Ovary (tissue), 7 donors: ENCODE measurements at regions not wholly inside any gene's neighbourhood (a gene's known extent, or its start where the extent isn't known, plus 50 kb on each side); places are given as distances from the start of the nearest gene placed in this dataset.

Experiments
- DNase-seq, 5 donors: peaks; one replicate each; pipeline ENCODE4 v3.0.0-alpha.2; 2019 to 2020
- H3K27ac ChIP-seq, 2 donors: fragments of 200-600 bp; one replicate each; pipeline versions ENCODE4 v1.5.1 to v1.8.0; 2019 to 2022
- H3K27me3 ChIP-seq: fragments of 200-600 bp; one replicate; pipeline ENCODE4 v1.8.0; 2022
- H3K36me3 ChIP-seq: fragments of 200-600 bp; sonication (generic); one replicate; pipeline ENCODE4 v1.5.1; 2019
- H3K4me1 ChIP-seq: one replicate; pipeline ENCODE4 v1.8.1; 2013; ENCODE audit warnings: mild to moderate bottlenecking, moderate library complexity; ENCODE audit not compliant: insufficient read depth
- H3K4me3 ChIP-seq: fragments of 200-600 bp; sonication (generic); one replicate; pipeline ENCODE4 v1.5.1; 2017
- H3K9me3 ChIP-seq, 2 donors: fragments of 200-600 bp in 1 of 2; sonication (generic) in 1 of 2; one replicate each; pipeline versions ENCODE4 v1.5.1 to v1.8.1; 2013 to 2019; ENCODE audit warnings: mild to moderate bottlenecking in 1 of 2, moderate library complexity in 1 of 2
- EP300 ChIP-seq: sonication (generic); formaldehyde crosslinking; IDR thresholded peaks from one replicate; pipeline ENCODE4 v1.6.1; 2017; ENCODE audit warnings: antibody characterized with exemption
- POLR2A ChIP-seq: fragments of 450-650 bp; IDR thresholded peaks from one replicate; pipeline ENCODE4 v1.6.1; 2017; ENCODE audit warnings: antibody characterized with exemption, mild to moderate bottlenecking, moderate library complexity
- WGBS, 3 donors: extraction: QIAGEN DNeasy Blood & Tissue Kit in 1 of 3; methylation state at CpG; one replicate each; pipeline versions ENCODE4 v1.1.5 to v1.1.7; 2013 to 2017; 5-methylcytosine and 5-hydroxymethylcytosine counted together
- intact Hi-C, 4 donors: fragments of 100-400 bp; cut with DNase I; formaldehyde crosslinking; loops; one replicate each; pipeline versions ENCODE4 v1.11.0 to v1.15.1; 2022 to 2023
- TF ChIP-seq, protein P1 (sequence below), 3 donors: fragments of 450-650 bp in 2 of 3; fragments of 200-600 bp in 1 of 3; IDR thresholded peaks; one replicate each; pipeline versions ENCODE4 v1.5.1 to v1.8.0; 2016 to 2022; ENCODE audit warnings: antibody characterized with exemption in 3 of 3, mild to moderate bottlenecking in 1 of 3
- donor health status: DM: no; HTN: no; CAD: no; lungs with moderate emphysema.
- donor health status: DM: no; HTN: no; CAD: no.
- donor health status: Bipolar disorder and iron deficiency.
- donor health status: DM: no; HTN: no; CAD: no.
- donor health status: DM: yes; HTN: yes; CAD: no.

DNA sequence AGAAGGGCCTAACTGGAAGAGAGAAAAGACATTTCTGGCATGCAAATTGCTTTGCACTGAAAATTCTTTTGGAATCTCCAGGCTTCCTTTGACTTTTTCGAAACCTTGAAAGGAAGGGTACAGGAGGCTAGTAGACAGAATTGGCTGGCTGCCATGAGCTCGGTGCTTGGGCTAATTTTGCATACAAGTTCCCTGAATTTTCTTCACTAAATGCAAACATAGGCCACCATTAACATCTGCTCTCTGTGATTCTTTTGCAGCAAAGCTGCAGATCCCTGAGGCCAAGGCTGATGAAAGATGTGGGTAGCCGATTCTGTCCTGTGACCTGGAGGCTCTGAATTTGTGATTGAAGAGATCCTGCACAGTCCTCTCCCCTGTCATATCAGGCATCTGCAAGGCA lies 247.8 kb upstream of the MCTP2 start:
- Histone ChIP-seq H3K27me3 (no peaks in the 10 kb centered on the region), H3K27ac (no peak overlapping the region), H3K9me3 (no peaks in the 10 kb centered on the region), H3K4me3 (no peak overlapping the region), H3K4me1 (peaks cover 1% of the 10 kb centered on the region), H3K36me3 (no peaks in the 10 kb centered on the region)
- TF ChIP-seq, protein P1, sequence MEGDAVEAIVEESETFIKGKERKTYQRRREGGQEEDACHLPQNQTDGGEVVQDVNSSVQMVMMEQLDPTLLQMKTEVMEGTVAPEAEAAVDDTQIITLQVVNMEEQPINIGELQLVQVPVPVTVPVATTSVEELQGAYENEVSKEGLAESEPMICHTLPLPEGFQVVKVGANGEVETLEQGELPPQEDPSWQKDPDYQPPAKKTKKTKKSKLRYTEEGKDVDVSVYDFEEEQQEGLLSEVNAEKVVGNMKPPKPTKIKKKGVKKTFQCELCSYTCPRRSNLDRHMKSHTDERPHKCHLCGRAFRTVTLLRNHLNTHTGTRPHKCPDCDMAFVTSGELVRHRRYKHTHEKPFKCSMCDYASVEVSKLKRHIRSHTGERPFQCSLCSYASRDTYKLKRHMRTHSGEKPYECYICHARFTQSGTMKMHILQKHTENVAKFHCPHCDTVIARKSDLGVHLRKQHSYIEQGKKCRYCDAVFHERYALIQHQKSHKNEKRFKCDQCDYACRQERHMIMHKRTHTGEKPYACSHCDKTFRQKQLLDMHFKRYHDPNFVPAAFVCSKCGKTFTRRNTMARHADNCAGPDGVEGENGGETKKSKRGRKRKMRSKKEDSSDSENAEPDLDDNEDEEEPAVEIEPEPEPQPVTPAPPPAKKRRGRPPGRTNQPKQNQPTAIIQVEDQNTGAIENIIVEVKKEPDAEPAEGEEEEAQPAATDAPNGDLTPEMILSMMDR (IDR thresholded peaks at IDR 0.05): no peak
- TF ChIP-seq POLR2A (no peak), EP300 (no peak)
- WGBS, 3 donors: 5 to 7% (median 6%) methylated on average over 3 of the region's 3 CpGs
- intact Hi-C loops: loop anchor here in 2 of 4 donors (10.0 kb wide), 1 partner anchor 949 kb away; no protein-coding TSS in a partner anchor
- DNase-seq: peak; percentile 59 to 84 (median 71)

DNA sequence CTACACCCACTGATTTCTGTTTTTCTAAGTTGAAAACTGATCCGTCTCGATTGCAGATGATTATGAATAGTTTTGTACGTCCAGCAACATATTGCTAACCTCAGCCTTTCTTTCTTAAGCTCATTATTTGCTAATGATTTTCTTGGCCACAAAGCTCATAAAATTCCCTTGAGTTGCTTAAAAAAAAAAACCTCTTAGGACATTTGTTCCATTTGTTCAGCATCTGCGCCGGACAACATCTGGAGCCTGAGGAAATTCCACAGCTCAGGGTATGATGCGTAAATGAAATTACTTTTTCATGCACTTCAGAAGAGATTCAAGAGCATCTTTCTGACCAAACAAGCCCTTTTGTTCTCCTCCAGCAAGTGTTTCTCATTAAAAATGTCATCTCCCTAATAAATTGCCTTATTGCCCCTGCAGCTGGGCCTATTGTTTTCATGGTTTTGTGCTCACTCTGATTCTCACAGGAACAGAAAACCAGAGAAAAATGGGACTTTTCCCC lies 249.1 kb upstream of the MCTP2 start:
- H3K4me1 ChIP-seq: peaks cover 1% of the 10 kb centered on the region
- intact Hi-C loops: loop anchor here in 2 of 4 donors (10.0 kb wide), 1 partner anchor 947 kb away; no protein-coding TSS in a partner anchor
- H3K9me3 ChIP-seq: no peaks in the 10 kb centered on the region
- no peak for TF ChIP-seq EP300
- TF ChIP-seq POLR2A: no peak
- TF ChIP-seq, protein P1 (IDR thresholded peaks at IDR 0.05): no peak
- H3K4me3 ChIP-seq: no peak overlapping the region
- 15 to 20% (median 15%) methylated on average over 6 of the region's 6 CpGs for WGBS, 3 donors
- peak in 2 of 5 donors; percentile 34 to 60 for DNase-seq
- H3K27ac ChIP-seq: peak overlapping the region in 1 of 2 donors; percentile 45
- H3K27me3 ChIP-seq: no peaks in the 10 kb centered on the region
- no peaks in the 10 kb centered on the region for H3K36me3 ChIP-seq

DNA sequence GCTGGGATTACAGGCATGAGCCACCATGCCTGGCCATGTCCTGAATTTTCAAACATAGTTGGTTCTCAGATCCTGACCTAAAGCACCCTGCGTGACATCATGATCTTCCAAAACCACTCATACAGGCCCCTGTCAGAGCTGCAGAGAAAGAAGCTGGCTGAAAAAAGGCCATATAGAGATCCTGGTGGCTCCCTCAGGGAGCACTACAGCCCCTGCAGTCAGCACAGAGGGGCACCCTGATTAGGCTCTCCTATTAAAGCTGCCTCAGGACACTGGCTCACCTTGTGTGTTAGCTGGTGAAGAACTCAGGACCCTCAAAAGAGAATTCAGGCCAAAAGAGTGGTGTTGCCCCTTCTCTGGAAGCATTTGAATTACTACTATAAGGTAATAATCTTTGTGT lies 249.7 kb upstream of the MCTP2 start:
- no peak overlapping the region for H3K4me3 ChIP-seq
- no peaks in the 10 kb centered on the region for H3K36me3 ChIP-seq
- intact Hi-C loops: loop anchor here in 2 of 4 donors (10.0 kb wide), 1 partner anchor 947 kb away; no protein-coding TSS in a partner anchor
- no peak overlapping the region for H3K27ac ChIP-seq
- H3K27me3 ChIP-seq: no peaks in the 10 kb centered on the region
- WGBS, 3 donors: 89 to 100% (median 98%) methylated on average over 1 of the region's 1 CpG
- no peak for DNase-seq
- peaks cover 1% of the 10 kb centered on the region for H3K4me1 ChIP-seq
- no peaks in the 10 kb centered on the region for H3K9me3 ChIP-seq
- TF ChIP-seq, protein P1 (IDR thresholded peaks at IDR 0.05): no peak
- TF ChIP-seq EP300 (no peak), POLR2A (no peak)

DNA sequence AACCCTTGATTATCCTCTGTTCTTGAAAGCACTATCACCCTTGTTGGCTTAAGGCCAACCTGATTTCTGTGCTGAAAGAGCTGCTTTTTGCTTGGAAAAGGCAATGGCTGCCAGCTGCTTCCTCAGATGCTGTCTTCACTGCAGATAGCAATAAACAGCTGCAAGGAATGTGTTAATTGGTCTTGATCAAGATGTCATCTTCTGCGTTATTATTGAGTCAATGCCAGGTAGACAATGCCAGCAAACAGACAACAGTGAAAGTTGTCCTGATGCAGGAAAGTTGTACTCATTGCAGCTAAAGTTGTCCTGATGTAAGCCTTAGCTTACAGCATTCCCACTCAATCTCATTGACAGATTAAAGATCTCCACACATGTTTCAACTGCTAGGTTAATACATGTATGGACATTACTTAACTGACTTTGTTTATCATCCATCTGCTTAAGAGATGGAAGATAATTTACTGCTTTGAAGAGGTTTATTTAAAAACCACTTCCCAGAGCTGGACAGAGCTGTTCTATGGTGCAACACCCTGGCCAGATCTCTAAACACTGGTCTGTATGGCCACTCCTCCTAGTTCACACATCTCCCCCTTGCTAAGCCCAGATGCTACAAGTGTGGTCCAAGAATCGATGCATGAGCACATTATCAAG lies 251.0 kb upstream of the MCTP2 start:
- no peaks in the 10 kb centered on the region for H3K27me3 ChIP-seq
- no peak overlapping the region for H3K4me3 ChIP-seq
- 12 to 14% (median 13%) methylated on average over 2 of the region's 2 CpGs for WGBS, 3 donors
- H3K36me3 ChIP-seq: no peaks in the 10 kb centered on the region
- TF ChIP-seq, protein P1 (IDR thresholded peaks at IDR 0.05): no peak
- no peak for TF ChIP-seq EP300
- TF ChIP-seq POLR2A: no peak
- no peak overlapping the region for H3K27ac ChIP-seq
- peaks cover 1% of the 10 kb centered on the region for H3K4me1 ChIP-seq
- intact Hi-C loops: loop anchor here in 2 of 4 donors (10.0 kb wide), 1 partner anchor 946 kb away; no protein-coding TSS in a partner anchor
- no peaks in the 10 kb centered on the region for H3K9me3 ChIP-seq
- no peak for DNase-seq
